ENCODE measurements at regions not wholly inside any gene's neighbourhood (a gene's known extent, or its start where the extent isn't known, plus 50 kb on each side); places are given as distances from the start of the nearest gene placed in this dataset.
"Not testable (repeated sequence)": the region's sequence is repeated elsewhere in the genome, so short reads cannot be mapped to it uniquely, and the experiment has no call there.

- DNase-seq (ENCODE audit: low read depth) = no peak
Measured at GRCh38 chr6:11391934-11392777, 145.4 kb upstream of the TMEM170B start.

GRCh38 chr6:11389977-11390376 lies 147.6 kb upstream of the TMEM170B start:
- DNase-seq (ENCODE audit: low read depth) = no peak
- no peak overlapping the region for H3K4me3 ChIP-seq (ENCODE audit: low read depth, low read length)

More at GRCh38 chr6:11391934-11392777, 145.4 kb upstream of the TMEM170B start:
- no peak overlapping the region for H3K4me3 ChIP-seq (ENCODE audit: low read depth, low read length)

GRCh38 chr6:11388983-11389944 lies 148.3 kb upstream of the TMEM170B start:
- DNase-seq (ENCODE audit: low read depth) = no peak
- no peak overlapping the region for H3K4me3 ChIP-seq (ENCODE audit: low read depth, low read length)

- H3K4me3 ChIP-seq (ENCODE audit: low read depth, low read length) = no peak overlapping the region
Measured at GRCh38 chr6:11387707-11388430, 149.7 kb upstream of the TMEM170B start.

GRCh38 chr6:11386726-11387125 lies 150.8 kb upstream of the TMEM170B start:
- no peak for DNase-seq (ENCODE audit: low read depth)
- H3K4me3 ChIP-seq (ENCODE audit: low read depth, low read length) = no peak overlapping the region

More at GRCh38 chr6:11387707-11388430, 149.7 kb upstream of the TMEM170B start:
- no peak for DNase-seq (ENCODE audit: low read depth)

- DNase-seq (ENCODE audit: low read depth) = no peak
- H3K4me3 ChIP-seq (ENCODE audit: low read depth, low read length) = no peak overlapping the region
Measured at GRCh38 chr6:11386323-11386722, 151.2 kb upstream of the TMEM170B start.

GRCh38 chr6:11384531-11385309 lies 152.3 kb upstream of the NEDD9 start:
- no peak overlapping the region for H3K4me3 ChIP-seq (ENCODE audit: low read depth, low read length)
- no peak for DNase-seq (ENCODE audit: low read depth)

GRCh38 chr6:11381801-11382513 lies 149.5 kb upstream of the NEDD9 start:
- H3K4me3 ChIP-seq (ENCODE audit: low read depth, low read length) = no peak overlapping the region
- DNase-seq (ENCODE audit: low read depth) = no peak

- DNase-seq (ENCODE audit: low read depth) = no peak
- H3K4me3 ChIP-seq (ENCODE audit: low read depth, low read length) = no peak overlapping the region
Measured at GRCh38 chr6:11380969-11381744, 148.7 kb upstream of the NEDD9 start.

- DNase-seq (ENCODE audit: low read depth) = no peak
- no peak overlapping the region for H3K4me3 ChIP-seq (ENCODE audit: low read depth, low read length)
Measured at GRCh38 chr6:11380549-11380948, 148.1 kb upstream of the NEDD9 start.

- no peak for DNase-seq (ENCODE audit: low read depth)
- no peak overlapping the region for H3K4me3 ChIP-seq (ENCODE audit: low read depth, low read length)
Measured at GRCh38 chr6:11379805-11380204, 147.3 kb upstream of the NEDD9 start.

GRCh38 chr6:11378639-11379038 lies 146.2 kb upstream of the NEDD9 start:
- H3K4me3 ChIP-seq (ENCODE audit: low read depth, low read length) = no peak overlapping the region
- no peak for DNase-seq (ENCODE audit: low read depth)

- no peak overlapping the region for H3K4me3 ChIP-seq (ENCODE audit: low read depth, low read length)
- DNase-seq (ENCODE audit: low read depth) = no peak
Measured at GRCh38 chr6:11374036-11375010, 141.9 kb upstream of the NEDD9 start.

- H3K4me3 ChIP-seq (ENCODE audit: low read depth, low read length) = no peak overlapping the region
Measured at GRCh38 chr6:11373208-11373607, 140.7 kb upstream of the NEDD9 start.

GRCh38 chr6:11372186-11372790 lies 139.8 kb upstream of the NEDD9 start:
- H3K4me3 ChIP-seq (ENCODE audit: low read depth, low read length); DNase-seq (ENCODE audit: low read depth): not testable (repeated sequence)

More at GRCh38 chr6:11373208-11373607, 140.7 kb upstream of the NEDD9 start:
- no peak for DNase-seq (ENCODE audit: low read depth)
